Urothelium cell line (cell line): ENCODE measurements at regions not wholly inside any gene's neighbourhood (a gene's known extent, or its start where the extent isn't known, plus 50 kb on each side); places are given as distances from the start of the nearest gene placed in this dataset.
"Not testable (repeated sequence)": the region's sequence is repeated elsewhere in the genome, so short reads cannot be mapped to it uniquely, and the experiment has no call there.

Experiments used
- DNase-seq: peaks from one replicate; pipeline ENCODE4 v3.0.0; 2011; ENCODE audit warnings: low spot score, mixed read lengths
- FAIRE-seq: peaks from 2 replicates; lab custom pipeline; 2011; peaks lifted over from hg19 to GRCh38; lab: Jason Lieb, UNC

GRCh38 chr3:26763723-26764122 lies 141.2 kb downstream of the LRRC3B start:
- no peak for DNase-seq
- FAIRE-seq: no peak

- DNase-seq (no peak), FAIRE-seq (no peak)
Observed at GRCh38 chr3:26766031-26766430, 143.5 kb downstream of the LRRC3B start.

GRCh38 chr3:26768068-26768651 lies 145.6 kb downstream of the LRRC3B start:
- FAIRE-seq (no peak), DNase-seq (no peak)

- no peak for FAIRE-seq
Observed at GRCh38 chr3:26799679-26800317, 177.2 kb downstream of the LRRC3B start.

GRCh38 chr3:26807272-26807671 lies 184.7 kb downstream of the LRRC3B start:
- no peak for FAIRE-seq
- peak; percentile 4 for DNase-seq

More at GRCh38 chr3:26799679-26800317, 177.2 kb downstream of the LRRC3B start:
- DNase-seq: no peak

GRCh38 chr3:26825454-26825853 lies 202.9 kb downstream of the LRRC3B start:
- FAIRE-seq (no peak), DNase-seq (no peak)

- DNase-seq (no peak), FAIRE-seq (no peak)
Observed at GRCh38 chr3:26827169-26827568, 204.6 kb downstream of the LRRC3B start.

- no peak for FAIRE-seq
- DNase-seq: no peak
Observed at GRCh38 chr3:26838026-26838425, 215.5 kb downstream of the LRRC3B start.

GRCh38 chr3:26839001-26839400 lies 216.4 kb downstream of the LRRC3B start:
- DNase-seq (no peak), FAIRE-seq (no peak)

GRCh38 chr3:26840272-26840870 lies 217.8 kb downstream of the LRRC3B start:
- FAIRE-seq (no peak), DNase-seq (no peak)

- FAIRE-seq: no peak
- no peak for DNase-seq
Observed at GRCh38 chr3:26845194-26845593, 222.6 kb downstream of the LRRC3B start.

- DNase-seq (no peak), FAIRE-seq (no peak)
Observed at GRCh38 chr3:26847680-26848079, 225.1 kb downstream of the LRRC3B start.

GRCh38 chr3:26894443-26894842 lies 271.9 kb downstream of the LRRC3B start:
- no peak for FAIRE-seq
- no peak for DNase-seq

GRCh38 chr3:26915208-26915607 lies 292.6 kb downstream of the LRRC3B start:
- FAIRE-seq (no peak), DNase-seq (no peak)

GRCh38 chr3:26920646-26921478 lies 298.3 kb downstream of the LRRC3B start:
- FAIRE-seq (no peak), DNase-seq (no peak)

GRCh38 chr3:26931896-26932295 lies 309.3 kb downstream of the LRRC3B start:
- DNase-seq (no peak), FAIRE-seq (no peak)

GRCh38 chr3:26932752-26933151 lies 310.2 kb downstream of the LRRC3B start:
- FAIRE-seq (no peak), DNase-seq (no peak)

GRCh38 chr3:26945480-26945879 lies 322.9 kb downstream of the LRRC3B start:
- FAIRE-seq, DNase-seq: not testable (repeated sequence)

GRCh38 chr3:26960382-26960781 lies 337.8 kb downstream of the LRRC3B start:
- no peak for FAIRE-seq
- DNase-seq: no peak

- FAIRE-seq: no peak
- no peak for DNase-seq
Observed at GRCh38 chr3:26962492-26963360, 340.2 kb downstream of the LRRC3B start.

GRCh38 chr3:26963361-26963743 lies 340.8 kb downstream of the LRRC3B start:
- DNase-seq (no peak), FAIRE-seq (no peak)
